ENCODE measurements at regions not wholly inside any gene's neighbourhood (a gene's known extent, or its start where the extent isn't known, plus 50 kb on each side); places are given as distances from the start of the nearest gene placed in this dataset.

- DNase-seq, result no peak
- no peak for TF ChIP-seq CTCF (IDR thresholded peaks at IDR 0.05; ENCODE audit: low read depth, low read length)
- no peaks in the 10 kb centered on the region for H3K27me3 ChIP-seq
- H3K36me3 ChIP-seq, result no peaks in the 10 kb centered on the region
- no peaks in the 10 kb centered on the region for H3K9me3 ChIP-seq
- no peak overlapping the region for H3K4me3 ChIP-seq (ENCODE audit: low read depth, low read length)
- no peaks in the 10 kb centered on the region for H3K4me1 ChIP-seq
These were observed 112.9 kb upstream of the PEG3 start for GRCh38 chr19:56953470-56953869.

- no peak overlapping the region for H3K4me3 ChIP-seq (ENCODE audit: low read depth, low read length)
- H3K4me1 ChIP-seq, result no peaks in the 10 kb centered on the region
- no peak for DNase-seq
- no peak for TF ChIP-seq CTCF (IDR thresholded peaks at IDR 0.05; ENCODE audit: low read depth, low read length)
- H3K36me3 ChIP-seq, result no peaks in the 10 kb centered on the region
- no peaks in the 10 kb centered on the region for H3K9me3 ChIP-seq
- no peaks in the 10 kb centered on the region for H3K27me3 ChIP-seq
These were observed 115.2 kb upstream of the PEG3 start for GRCh38 chr19:56955637-56956216.

- TF ChIP-seq CTCF (IDR thresholded peaks at IDR 0.05; ENCODE audit: low read depth, low read length), result no peak
- Histone ChIP-seq H3K4me3 (ENCODE audit: low read depth, low read length) (no peak overlapping the region), H3K4me1 (no peaks in the 10 kb centered on the region), H3K36me3 (no peaks in the 10 kb centered on the region), H3K9me3 (no peaks in the 10 kb centered on the region), H3K27me3 (no peaks in the 10 kb centered on the region)
- no peak for DNase-seq
These were observed 116.1 kb upstream of the PEG3 start for GRCh38 chr19:56956503-56957226.

- Histone ChIP-seq H3K27me3 (no peaks in the 10 kb centered on the region), H3K4me3 (ENCODE audit: low read depth, low read length) (no peak overlapping the region), H3K4me1 (no peaks in the 10 kb centered on the region), H3K36me3 (no peaks in the 10 kb centered on the region), H3K9me3 (no peaks in the 10 kb centered on the region)
- DNase-seq, result no peak
- no peak for TF ChIP-seq CTCF (IDR thresholded peaks at IDR 0.05; ENCODE audit: low read depth, low read length)
These were observed 118.7 kb upstream of the PEG3 start for GRCh38 chr19:56959205-56959604.

GRCh38 chr19:56960959-56961543 lies 120.5 kb upstream of the PEG3 start:
- no peaks in the 10 kb centered on the region for H3K9me3 ChIP-seq
- TF ChIP-seq CTCF (IDR thresholded peaks at IDR 0.05; ENCODE audit: low read depth, low read length), result no peak
- DNase-seq, result no peak
- no peaks in the 10 kb centered on the region for H3K36me3 ChIP-seq
- H3K27me3 ChIP-seq, result no peaks in the 10 kb centered on the region
- no peak overlapping the region for H3K4me3 ChIP-seq (ENCODE audit: low read depth, low read length)
- no peaks in the 10 kb centered on the region for H3K4me1 ChIP-seq

- Histone ChIP-seq H3K36me3 (no peaks in the 10 kb centered on the region), H3K4me3 (ENCODE audit: low read depth, low read length) (no peak overlapping the region), H3K4me1 (no peaks in the 10 kb centered on the region), H3K27me3 (no peaks in the 10 kb centered on the region), H3K9me3 (no peaks in the 10 kb centered on the region)
- no peak for TF ChIP-seq CTCF (IDR thresholded peaks at IDR 0.05; ENCODE audit: low read depth, low read length)
- DNase-seq, result no peak
These were observed 123.9 kb upstream of the PEG3 start for GRCh38 chr19:56964410-56964920.
